GM19455 (cell line): ENCODE measurements at regions not wholly inside any gene's neighbourhood (a gene's known extent, or its start where the extent isn't known, plus 50 kb on each side); places are given as distances from the start of the nearest gene placed in this dataset.
"Not testable (repeated sequence)": the region's sequence is repeated elsewhere in the genome, so short reads cannot be mapped to it uniquely, and the experiment has no call there.

Experiments
- ATAC-seq: cut with Tn5 transposase; IDR thresholded peaks from one replicate; pipeline ENCODE4 v1.9.1; 2021; ENCODE audit not compliant: unreplicated experiment

- no peak for ATAC-seq
These were observed 299.9 kb downstream of the FZD1 start for GRCh38 chr7:91564101-91564500.

GRCh38 chr7:91564541-91564940 lies 300.3 kb downstream of the FZD1 start:
- ATAC-seq: no peak

DNA sequence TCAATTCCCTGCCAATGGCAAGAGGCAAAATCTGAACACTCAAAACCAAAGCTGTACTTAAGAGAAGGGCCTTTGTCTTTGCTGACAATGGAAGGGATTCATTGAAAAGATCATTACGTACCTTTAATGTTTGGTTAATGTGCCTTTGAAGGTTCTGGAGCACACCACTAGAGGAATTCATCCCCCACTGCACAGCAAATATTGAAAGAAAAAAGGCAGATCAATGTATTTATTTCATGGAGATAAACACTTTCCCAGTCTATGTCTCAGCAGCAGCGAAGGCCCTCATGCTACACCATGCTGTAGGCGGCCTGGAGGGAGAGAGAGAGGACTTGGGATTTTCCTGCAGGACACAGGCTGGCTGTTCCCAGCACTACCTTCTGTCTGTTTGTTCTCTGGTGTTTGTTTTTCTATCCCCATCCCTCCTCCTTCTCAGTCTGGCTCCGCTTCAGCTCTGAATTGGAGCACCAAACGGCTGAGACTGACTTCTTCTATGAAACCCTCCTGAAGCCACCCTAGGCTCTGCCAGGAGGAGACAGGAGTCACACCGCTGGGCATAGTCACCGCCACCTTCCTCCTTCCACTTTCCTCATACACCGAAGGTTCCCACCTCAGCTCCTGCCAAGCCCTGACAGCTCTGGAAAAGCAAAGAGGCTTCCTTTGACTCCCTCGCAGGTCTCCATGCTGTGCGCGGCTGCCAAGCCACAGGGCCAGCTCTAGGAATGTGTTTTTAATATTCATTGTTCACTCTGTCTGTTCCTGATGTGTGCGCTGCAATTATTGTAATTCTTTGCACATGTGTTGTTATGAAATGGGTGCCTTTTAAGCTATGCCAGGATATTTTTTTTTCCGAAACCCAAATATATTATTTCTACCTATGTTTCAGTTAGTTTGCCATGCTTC lies 301.5 kb downstream of the FZD1 start:
- no peak for ATAC-seq

GRCh38 chr7:91566402-91566732 lies 302.1 kb downstream of the FZD1 start:
- ATAC-seq: no peak

- no peak for ATAC-seq
These were observed 303.1 kb downstream of the FZD1 start for GRCh38 chr7:91567081-91568012.

GRCh38 chr7:91568138-91568537 lies 303.9 kb downstream of the FZD1 start:
- ATAC-seq: no peak

DNA sequence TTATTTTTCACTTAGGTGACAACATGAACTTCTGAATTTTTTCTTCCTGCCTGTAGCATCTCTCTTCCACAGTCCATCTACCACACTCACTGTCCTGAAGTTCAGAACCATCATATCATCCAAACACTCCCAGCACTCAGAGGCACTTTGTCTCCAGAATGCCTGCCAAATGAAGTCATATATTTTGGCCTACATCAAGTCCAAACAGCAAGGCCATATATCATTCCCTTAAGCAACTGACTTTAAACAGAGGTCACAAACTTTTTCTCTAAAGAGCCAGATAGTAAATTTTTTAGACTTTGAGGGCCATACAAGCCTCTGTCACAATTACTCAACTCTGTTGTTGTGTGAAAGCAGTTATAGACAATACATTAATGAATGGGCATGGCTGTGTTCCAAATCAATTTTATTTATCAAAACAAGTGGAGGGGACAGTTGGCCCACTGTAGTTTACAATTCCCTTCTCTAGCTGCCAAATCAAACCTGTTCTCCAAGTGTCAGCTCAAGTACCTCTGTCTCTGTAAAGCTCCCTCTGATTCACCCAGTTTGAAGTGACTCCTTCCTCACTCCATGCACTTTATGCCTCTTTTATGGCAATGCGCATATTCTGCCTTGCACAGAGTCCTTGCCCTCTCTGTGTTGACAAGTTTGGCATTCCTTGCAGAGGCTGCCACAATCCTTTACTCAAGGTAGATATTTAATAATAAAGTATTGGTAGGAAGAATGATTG lies 305.7 kb downstream of the FZD1 start:
- ATAC-seq: no peak

DNA sequence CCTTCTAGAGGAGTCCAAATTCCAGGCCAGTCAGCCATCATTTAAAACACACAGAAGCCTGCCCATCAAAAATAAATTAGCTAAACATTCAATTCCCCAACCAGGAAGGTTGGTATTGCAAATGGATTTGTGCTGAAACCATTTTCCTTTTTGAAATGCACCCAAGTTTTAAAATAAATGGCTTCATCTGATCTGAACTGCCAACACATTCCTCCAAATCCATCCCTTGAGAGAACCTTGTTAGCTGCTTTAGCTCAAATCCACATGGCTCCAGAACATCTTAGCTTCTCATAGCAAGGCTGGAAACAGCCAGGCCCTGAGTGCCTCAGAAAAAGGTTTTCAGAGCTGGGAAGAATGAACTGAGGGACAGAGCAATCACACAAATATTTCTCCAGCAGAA lies 306.3 kb downstream of the FZD1 start:
- ATAC-seq: no peak

GRCh38 chr7:91571601-91572000 lies 307.4 kb downstream of the FZD1 start:
- no peak for ATAC-seq

DNA sequence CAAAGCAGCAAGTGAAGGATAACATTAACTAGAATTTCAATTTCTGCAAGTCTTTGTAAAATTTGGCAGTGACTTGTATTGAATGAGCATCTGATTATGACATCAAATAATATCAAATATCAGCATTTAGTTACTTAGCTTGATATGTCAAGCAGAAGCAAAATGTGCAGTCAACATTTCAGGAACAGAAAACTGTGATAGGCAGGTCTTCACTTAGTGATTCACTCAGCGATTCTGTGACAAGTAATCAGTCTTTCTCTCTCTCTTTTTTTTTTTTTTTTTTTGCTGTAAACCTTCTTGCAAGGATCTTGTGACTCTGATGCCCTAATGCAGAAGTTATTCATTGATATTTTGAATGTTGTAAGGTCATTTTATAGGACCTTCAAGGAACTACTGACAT lies 307.1 kb downstream of the MTERF1 start:
- ATAC-seq: no peak

GRCh38 chr7:91576459-91576858 lies 304.0 kb downstream of the MTERF1 start:
- ATAC-seq: not testable (repeated sequence)

DNA sequence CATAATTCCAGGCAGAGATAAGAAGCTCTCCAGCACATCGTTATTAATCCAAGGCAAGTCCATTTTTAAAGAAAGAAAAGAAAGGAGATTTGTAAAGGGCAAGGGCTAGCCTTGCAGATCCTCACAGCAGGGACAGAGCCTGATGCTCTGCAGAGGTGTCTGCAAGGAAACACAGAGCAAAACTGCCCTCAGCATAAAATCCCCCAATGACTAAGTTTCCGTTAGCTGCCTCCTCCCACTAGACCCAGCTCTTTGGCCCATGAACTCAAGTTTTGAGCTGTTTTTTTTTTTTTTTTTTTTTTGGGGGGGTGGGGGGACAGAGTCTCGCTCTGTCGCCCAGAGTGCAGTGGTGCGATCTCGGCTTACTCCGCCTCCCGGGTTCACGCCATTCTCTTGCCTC lies 300.7 kb downstream of the MTERF1 start:
- ATAC-seq: no peak

DNA sequence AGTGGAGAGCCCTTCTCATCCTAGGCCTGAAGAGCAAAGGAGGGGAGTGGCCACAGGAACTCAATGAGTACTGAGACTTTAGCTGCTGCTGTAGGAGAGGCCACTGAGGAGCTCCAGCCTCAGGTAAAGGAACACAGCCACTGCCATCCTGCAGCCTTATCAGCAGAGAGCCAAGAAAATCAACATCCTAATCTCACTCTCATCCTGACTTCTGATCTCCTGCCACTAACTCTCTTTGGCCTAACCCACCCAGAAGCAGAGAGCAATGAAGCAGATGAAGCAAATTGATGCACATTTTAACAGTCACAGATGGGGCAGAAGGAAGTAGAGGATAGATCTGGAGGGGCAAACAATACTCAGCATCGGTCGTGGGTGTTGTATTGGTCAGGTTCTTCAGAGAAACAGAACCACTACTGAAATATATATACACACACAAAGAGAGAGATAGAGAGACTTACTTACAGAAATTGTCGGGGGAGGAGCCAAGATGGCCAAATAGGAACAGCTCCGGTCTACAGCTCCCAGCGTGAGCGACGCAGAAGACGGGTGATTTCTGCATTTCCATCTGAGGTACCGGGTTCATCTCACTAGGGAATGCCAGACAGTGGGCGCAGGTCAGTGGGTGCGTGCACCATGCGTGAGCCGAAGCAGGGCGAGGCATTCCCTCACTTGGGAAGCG lies 297.6 kb downstream of the MTERF1 start:
- no peak for ATAC-seq

DNA sequence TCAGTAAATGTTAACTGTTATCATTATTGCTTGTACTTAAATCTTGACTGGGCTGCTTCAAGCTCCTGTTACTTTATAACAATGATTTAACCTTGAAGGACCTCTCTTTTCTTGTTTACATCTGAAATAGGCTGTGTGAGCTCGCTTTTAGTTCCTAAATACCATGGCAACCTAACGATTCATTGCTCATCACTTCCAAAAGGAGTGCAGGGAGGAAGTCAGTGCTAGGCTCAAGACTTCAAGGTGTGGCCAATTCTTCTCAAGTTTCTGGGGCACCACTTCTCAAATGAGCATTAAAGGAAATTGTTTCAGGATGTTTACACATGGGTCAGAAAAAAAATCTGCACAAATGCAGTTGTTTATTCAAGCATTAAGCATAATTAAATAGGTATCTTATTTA lies 284.2 kb downstream of the MTERF1 start:
- ATAC-seq: no peak

DNA sequence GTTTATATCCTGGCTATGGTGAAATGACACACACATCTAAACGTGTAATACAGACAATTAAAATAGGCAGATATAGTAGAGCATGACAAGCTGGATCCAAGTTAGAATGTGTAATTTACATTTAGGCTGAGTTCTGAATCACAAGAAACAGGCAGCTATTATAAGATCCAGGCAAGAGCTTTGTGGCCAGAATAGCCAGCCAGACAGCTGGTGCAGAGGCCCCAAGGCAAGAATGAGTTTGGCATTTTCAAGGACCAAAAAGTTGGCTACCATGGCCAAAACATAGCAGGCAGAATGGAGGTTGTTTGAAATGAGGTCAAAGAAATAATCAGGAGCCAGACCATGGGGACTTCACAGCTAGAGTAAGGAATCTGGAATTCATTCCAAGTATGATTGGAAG lies 281.7 kb downstream of the MTERF1 start:
- ATAC-seq: no peak

- no peak for ATAC-seq
These were observed 280.4 kb downstream of the MTERF1 start for GRCh38 chr7:91600112-91600511.

- ATAC-seq: no peak
These were observed 276.8 kb downstream of the MTERF1 start for GRCh38 chr7:91603707-91604106.

DNA sequence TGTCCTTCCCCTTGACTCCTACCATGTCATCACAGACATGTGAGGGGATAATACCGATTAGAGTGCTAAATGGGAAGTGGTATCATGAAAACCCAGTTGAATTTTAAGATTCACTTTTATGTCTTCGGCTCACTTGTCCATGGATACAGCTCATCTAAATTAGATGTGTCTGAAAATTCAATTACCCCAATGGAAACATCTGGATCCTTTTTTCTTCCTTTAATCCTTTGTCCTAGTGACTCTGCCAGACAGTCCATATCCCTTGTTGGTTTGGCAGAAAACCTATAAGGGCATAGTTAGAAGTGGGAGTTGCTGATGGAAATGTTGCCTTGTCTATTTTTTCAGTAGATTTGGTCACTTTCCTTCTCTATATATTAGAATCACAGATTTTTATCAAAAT lies 271.9 kb downstream of the MTERF1 start:
- ATAC-seq: no peak

GRCh38 chr7:91609525-91609924 lies 271.0 kb downstream of the MTERF1 start:
- ATAC-seq: no peak

- ATAC-seq: no peak
These were observed 266.1 kb downstream of the MTERF1 start for GRCh38 chr7:91614431-91614830.
